A549 (cell line): ENCODE measurements at regions not wholly inside any gene's neighbourhood (a gene's known extent, or its start where the extent isn't known, plus 50 kb on each side); places are given as distances from the start of the nearest gene placed in this dataset.

Experiments used
- ATAC-seq, 2 experiments: fragments of 200-7000 bp in 1 of 2; fragments of >200 bp in 1 of 2; cut with Nextera tagmentation in 1 of 2; cut with Tn5 transposase in 1 of 2; 3 replicates each; pipeline versions ENCODE4 v1.8.0 to v1.9.1; 2018 to 2020; ENCODE audit warnings: mild to moderate bottlenecking in 1 of 2, moderate library complexity in 1 of 2
- CTCF ChIA-PET: fragments of 300-600 bp; sonication (Branson Sonifier 250); formaldehyde crosslinking; extraction: SDS; loops from one replicate; lab custom pipeline; 2021; ENCODE audit warnings: antibody characterized with exemption, inconsistent platforms; lab: Yijun Ruan, JAX
- POLR2A ChIA-PET: fragments of 350-600 bp; formaldehyde crosslinking; extraction: SDS; loops from one replicate; lab custom pipeline; 2021; ENCODE audit warnings: antibody characterized with exemption, inconsistent platforms; lab: Yijun Ruan, JAX
- DNase-seq, 2 experiments: peaks; one replicate each; pipeline versions ENCODE4 v3.0.0 to v3.0.0-alpha.2; 2011 to 2016; ENCODE audit warnings: low read depth in 1 of 2, low spot score in 1 of 2
- FAIRE-seq: peaks from 2 replicates; lab custom pipeline; 2011; peaks lifted over from hg19 to GRCh38; lab: Jason Lieb, UNC
- H3K27ac ChIP-seq, 2 experiments: fragments of >200 bp; sonication (Bioruptor Twin); formaldehyde crosslinking; 3 replicates each; pipeline ENCODE4 v1.5.1; 2016 to 2017
- H3K4me1 ChIP-seq: fragments of >200 bp; sonication (Bioruptor Twin); formaldehyde crosslinking; 3 replicates; pipeline ENCODE4 v1.6.1; 2016
- H3K4me2 ChIP-seq: fragments of >200 bp; sonication (Bioruptor Twin); formaldehyde crosslinking; 3 replicates; pipeline ENCODE4 v1.6.1; 2016
- H3K4me3 ChIP-seq: fragments of >200 bp; sonication (Bioruptor Twin); formaldehyde crosslinking; 3 replicates; pipeline ENCODE4 v1.5.1; 2016
- H3K9me3 ChIP-seq: fragments of >200 bp; sonication (Bioruptor Twin); formaldehyde crosslinking; 3 replicates; pipeline ENCODE4 v1.6.1; 2016
- CBX2 ChIP-seq: fragments of 200-600 bp; sonication (generic); IDR thresholded peaks from 2 replicates; pipeline ENCODE4 v1.6.1; 2016; ENCODE audit warnings: low read depth, mild to moderate bottlenecking, borderline replicate concordance
- CBX8 ChIP-seq: fragments of 200-600 bp; sonication (generic); IDR thresholded peaks from 2 replicates; pipeline ENCODE4 v1.6.1; 2016
- CEBPB ChIP-seq, 2 experiments: fragments of >200 bp in 1 of 2; sonication (Bioruptor Twin) in 1 of 2; formaldehyde crosslinking in 1 of 2; IDR thresholded peaks; 2 replicates each; pipeline ENCODE4 v1.6.1; 2012 to 2016
- EHMT2 ChIP-seq: fragments of 200-600 bp; sonication (generic); IDR thresholded peaks from 2 replicates; pipeline ENCODE4 v1.6.1; 2016; ENCODE audit warnings: antibody characterized with exemption, low read depth, mild to moderate bottlenecking, moderate library complexity
- ESRRA ChIP-seq: fragments of 150-350 bp; IDR thresholded peaks from 2 replicates; pipeline ENCODE4 v1.6.1; 2014; ENCODE audit warnings: mild to moderate bottlenecking, low read length, borderline replicate concordance
- FOSB ChIP-seq: fragments of 250-450 bp; sonication (Bioruptor Pico); IDR thresholded peaks from 2 replicates; pipeline ENCODE4 v1.5.0; 2020; ENCODE audit warnings: mild to moderate bottlenecking, moderate library complexity
- HOXA7 ChIP-seq: fragments of 250-450 bp; sonication (Bioruptor Pico); IDR thresholded peaks from 2 replicates; pipeline ENCODE4 v1.5.0; 2020; ENCODE audit warnings: mild to moderate bottlenecking, moderate library complexity
- HOXB13 ChIP-seq: fragments of 250-450 bp; sonication (Bioruptor Pico); IDR thresholded peaks from 2 replicates; pipeline ENCODE4 v1.5.0; 2020; ENCODE audit warnings: low read depth, mild to moderate bottlenecking, moderate library complexity
- HOXB5 ChIP-seq: fragments of 250-450 bp; sonication (Bioruptor Pico); IDR thresholded peaks from 2 replicates; pipeline ENCODE4 v1.5.0; 2020; ENCODE audit warnings: mild to moderate bottlenecking, moderate library complexity
- JUN ChIP-seq, 2 experiments: fragments of >200 bp; sonication (Bioruptor Twin); formaldehyde crosslinking; IDR thresholded peaks; 2 replicates in 1 of 2; 3 replicates in 1 of 2; pipeline ENCODE4 v1.6.1; 2016 to 2017
- KDM5A ChIP-seq: fragments of 200-600 bp; sonication (generic); IDR thresholded peaks from 2 replicates; pipeline ENCODE4 v1.6.1; 2016; ENCODE audit warnings: antibody characterized with exemption, mild to moderate bottlenecking
- MAFK ChIP-seq: fragments of 450-650 bp; IDR thresholded peaks from 2 replicates; pipeline ENCODE4 v1.6.1; 2014; ENCODE audit not compliant: partially characterized antibody
- NPAS2 ChIP-seq: fragments of 250-450 bp; sonication (Bioruptor Pico); IDR thresholded peaks from 2 replicates; pipeline ENCODE4 v1.8.0; 2022; ENCODE audit warnings: mild to moderate bottlenecking, moderate library complexity, borderline replicate concordance
- NR3C1 ChIP-seq: fragments of >200 bp; sonication (Bioruptor Twin); formaldehyde crosslinking; IDR thresholded peaks from 3 replicates; pipeline ENCODE4 v1.6.1; 2017
- PHF8 ChIP-seq: fragments of 200-600 bp; sonication (generic); IDR thresholded peaks from 2 replicates; pipeline ENCODE4 v1.6.1; 2016; ENCODE audit warnings: low read depth, mild to moderate bottlenecking, antibody characterized with exemption, moderate library complexity, borderline replicate concordance
- POLR2AphosphoS2 ChIP-seq: conservative IDR thresholded peaks from 2 replicates; pipeline ENCODE4 v1.6.1; 2012; ENCODE audit warnings: low read length, improper control_type of control experiment, inconsistent platforms
- RAD21 ChIP-seq, 2 experiments: fragments of >200 bp in 1 of 2; sonication (Bioruptor Twin) in 1 of 2; formaldehyde crosslinking in 1 of 2; IDR thresholded peaks in 1 of 2; conservative IDR thresholded peaks in 1 of 2; 2 replicates in 1 of 2; 3 replicates in 1 of 2; pipeline ENCODE4 v1.6.1; 2012 to 2018; ENCODE audit warnings: inconsistent platforms in 1 of 2
- RCOR1 ChIP-seq: fragments of 150-350 bp; IDR thresholded peaks from 2 replicates; pipeline ENCODE4 v1.6.1; 2014; ENCODE audit warnings: antibody characterized with exemption, low read length, low read depth
- RNF2 ChIP-seq: fragments of 200-600 bp; sonication (generic); IDR thresholded peaks from 2 replicates; pipeline ENCODE4 v1.6.1; 2016; ENCODE audit warnings: low read depth, mild to moderate bottlenecking, antibody characterized with exemption, moderate library complexity, borderline replicate concordance
- SMC3 ChIP-seq: fragments of >200 bp; sonication (Bioruptor Twin); formaldehyde crosslinking; IDR thresholded peaks from 3 replicates; pipeline ENCODE4 v1.6.1; 2018; ENCODE audit warnings: inconsistent platforms
- TP53 ChIP-seq: fragments of 250-450 bp; sonication (Bioruptor Pico); IDR thresholded peaks from 2 replicates; pipeline ENCODE4 v1.5.0; 2021; ENCODE audit warnings: mild to moderate bottlenecking, moderate library complexity
- ZFP36 ChIP-seq: fragments of 450-650 bp; IDR thresholded peaks from 2 replicates; pipeline ENCODE4 v1.6.1; 2014; ENCODE audit warnings: borderline replicate concordance; ENCODE audit not compliant: partially characterized antibody
- ZNF302 ChIP-seq: fragments of 250-450 bp; sonication (Bioruptor Pico); IDR thresholded peaks from 2 replicates; pipeline ENCODE4 v1.9.0; 2021; ENCODE audit warnings: inconsistent platforms, mild to moderate bottlenecking, moderate library complexity
- ZSCAN20 ChIP-seq: fragments of 250-450 bp; sonication (Bioruptor Pico); IDR thresholded peaks from 2 replicates; pipeline ENCODE4 v1.8.0; 2022; ENCODE audit warnings: mild to moderate bottlenecking, moderate library complexity
- WGBS: methylation state at CpG from one replicate; pipeline ENCODE4 v1.1.6; 2017; ENCODE audit errors: missing lambda C conversion rate; 5-methylcytosine and 5-hydroxymethylcytosine counted together
- TF ChIP-seq, protein P1 (sequence below): fragments of 250-450 bp; sonication (Bioruptor Pico); IDR thresholded peaks from 2 replicates; pipeline ENCODE4 v1.5.0; 2021; ENCODE audit warnings: mild to moderate bottlenecking, moderate library complexity, borderline replicate concordance
- TF ChIP-seq, protein P2 (sequence below): fragments of 250-450 bp; sonication (Bioruptor Pico); IDR thresholded peaks from 2 replicates; pipeline ENCODE4 v1.5.0; 2020; ENCODE audit warnings: low read depth, mild to moderate bottlenecking, moderate library complexity
- TF ChIP-seq, protein P3 (sequence below): fragments of 450-650 bp; IDR thresholded peaks from 2 replicates; pipeline ENCODE4 v1.6.1; 2014; ENCODE audit warnings: antibody characterized with exemption

DNA sequence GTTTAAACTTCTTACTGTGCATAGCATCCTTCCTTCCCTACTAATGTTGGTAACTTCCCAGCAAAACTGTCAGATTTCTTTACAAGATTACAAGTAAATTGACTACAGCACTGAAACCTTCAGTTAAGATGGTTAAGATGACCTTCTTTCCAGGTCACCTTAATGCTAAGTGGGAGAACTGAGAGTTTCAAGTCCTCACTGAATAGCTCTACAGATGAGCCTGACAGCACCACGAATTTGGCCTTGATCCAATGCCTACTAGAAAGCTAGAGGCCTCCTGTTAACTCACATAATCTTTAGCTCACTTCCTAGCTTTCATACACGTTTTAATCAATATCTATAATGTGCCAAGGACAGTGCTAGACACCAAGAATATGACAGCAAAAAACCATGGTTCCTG, 276.0 kb upstream of the PLD5 start:
- POLR2A ChIA-PET = no interaction called here
- Histone ChIP-seq H3K9me3 (no peaks in the 10 kb centered on the region), H3K4me2 (no peak overlapping the region), H3K4me1 (no peaks in the 10 kb centered on the region), H3K27ac (no peak overlapping the region), H3K4me3 (no peak overlapping the region)
- DNase-seq (no peak), FAIRE-seq (no peak), ATAC-seq (no peak)
- TF ChIP-seq HOXA7 (CRISPR knock-in tag) (no peak), RCOR1 (no peak), RAD21 (conservative IDR thresholded peaks at IDR 0.05 in 1 of 2, IDR thresholded peaks at IDR 0.05 in 1 of 2) (no peak), JUN (IDR thresholded peaks at IDR 0.05) (no peak), HOXB5 (CRISPR knock-in tag) (no peak), SMC3 (no peak), ESRRA (no peak), CEBPB (IDR thresholded peaks at IDR 0.05) (no peak), MAFK (no peak), TP53 (CRISPR knock-in tag) (no peak), PHF8 (no peak), ZNF302 (CRISPR knock-in tag) (no peak), RNF2 (no peak)
- TF ChIP-seq, protein P1, sequence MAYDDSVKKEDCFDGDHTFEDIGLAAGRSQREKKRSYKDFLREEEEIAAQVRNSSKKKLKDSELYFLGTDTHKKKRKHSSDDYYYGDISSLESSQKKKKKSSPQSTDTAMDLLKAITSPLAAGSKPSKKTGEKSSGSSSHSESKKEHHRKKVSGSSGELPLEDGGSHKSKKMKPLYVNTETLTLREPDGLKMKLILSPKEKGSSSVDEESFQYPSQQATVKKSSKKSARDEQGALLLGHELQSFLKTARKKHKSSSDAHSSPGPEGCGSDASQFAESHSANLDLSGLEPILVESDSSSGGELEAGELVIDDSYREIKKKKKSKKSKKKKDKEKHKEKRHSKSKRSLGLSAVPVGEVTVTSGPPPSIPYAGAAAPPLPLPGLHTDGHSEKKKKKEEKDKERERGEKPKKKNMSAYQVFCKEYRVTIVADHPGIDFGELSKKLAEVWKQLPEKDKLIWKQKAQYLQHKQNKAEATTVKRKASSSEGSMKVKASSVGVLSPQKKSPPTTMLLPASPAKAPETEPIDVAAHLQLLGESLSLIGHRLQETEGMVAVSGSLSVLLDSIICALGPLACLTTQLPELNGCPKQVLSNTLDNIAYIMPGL (CRISPR knock-in tag) = no peak
- TF ChIP-seq, protein P2, sequence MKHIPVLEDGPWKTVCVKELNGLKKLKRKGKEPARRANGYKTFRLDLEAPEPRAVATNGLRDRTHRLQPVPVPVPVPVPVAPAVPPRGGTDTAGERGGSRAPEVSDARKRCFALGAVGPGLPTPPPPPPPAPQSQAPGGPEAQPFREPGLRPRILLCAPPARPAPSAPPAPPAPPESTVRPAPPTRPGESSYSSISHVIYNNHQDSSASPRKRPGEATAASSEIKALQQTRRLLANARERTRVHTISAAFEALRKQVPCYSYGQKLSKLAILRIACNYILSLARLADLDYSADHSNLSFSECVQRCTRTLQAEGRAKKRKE (CRISPR knock-in tag) = no peak
- 4% methylated on average over 2 of the region's 2 CpGs for WGBS
- CTCF ChIA-PET = no interaction called here

DNA sequence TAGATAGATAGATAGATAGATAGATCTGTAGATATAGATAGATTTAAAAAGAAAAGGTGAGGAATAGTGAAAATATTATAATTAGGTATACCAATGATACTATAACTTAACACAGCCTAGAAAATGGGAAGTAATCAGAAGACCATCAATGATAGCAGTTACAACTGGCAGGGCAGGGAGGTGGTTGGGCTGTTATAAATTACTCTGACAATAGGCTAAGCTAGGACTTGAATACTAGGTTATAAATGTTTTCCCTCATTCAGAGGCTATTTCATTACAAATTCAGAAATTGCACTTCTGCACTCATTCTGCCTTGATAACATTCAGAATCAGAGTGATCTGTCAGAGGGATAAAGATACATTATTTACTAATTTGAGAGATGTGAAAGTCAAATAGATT, 273.4 kb upstream of the PLD5 start:
- no peak overlapping the region for H3K4me2 ChIP-seq
- ChIA-PET CTCF (no interaction called here), POLR2A (no interaction called here)
- TF ChIP-seq JUN (IDR thresholded peaks at IDR 0.05) (no peak), NR3C1 (no peak), NPAS2 (CRISPR knock-in tag) (no peak), ZSCAN20 (CRISPR knock-in tag) (no peak), HOXB13 (CRISPR knock-in tag) (no peak), FOSB (CRISPR knock-in tag) (no peak), POLR2AphosphoS2 (no peak), CBX2 (no peak), PHF8 (no peak), EHMT2 (no peak), CBX8 (no peak), ZFP36 (no peak), KDM5A (no peak), HOXA7 (CRISPR knock-in tag) (no peak)
- TF ChIP-seq, protein P3, sequence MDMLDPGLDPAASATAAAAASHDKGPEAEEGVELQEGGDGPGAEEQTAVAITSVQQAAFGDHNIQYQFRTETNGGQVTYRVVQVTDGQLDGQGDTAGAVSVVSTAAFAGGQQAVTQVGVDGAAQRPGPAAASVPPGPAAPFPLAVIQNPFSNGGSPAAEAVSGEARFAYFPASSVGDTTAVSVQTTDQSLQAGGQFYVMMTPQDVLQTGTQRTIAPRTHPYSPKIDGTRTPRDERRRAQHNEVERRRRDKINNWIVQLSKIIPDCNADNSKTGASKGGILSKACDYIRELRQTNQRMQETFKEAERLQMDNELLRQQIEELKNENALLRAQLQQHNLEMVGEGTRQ = no peak
- TF ChIP-seq, protein P2 (CRISPR knock-in tag) = no peak
- no peaks in the 10 kb centered on the region for H3K4me1 ChIP-seq
- no peak overlapping the region for H3K4me3 ChIP-seq
- H3K9me3 ChIP-seq = no peaks in the 10 kb centered on the region
- no peak for FAIRE-seq
- no peak overlapping the region for H3K27ac ChIP-seq
- DNase-seq = no peak
- no peak for ATAC-seq
